Right atrium auricular region (tissue), 2 donors: ENCODE measurements at regions not wholly inside any gene's neighbourhood (a gene's known extent, or its start where the extent isn't known, plus 50 kb on each side); places are given as distances from the start of the nearest gene placed in this dataset.

Experiments used
- DNase-seq: peaks from one replicate; pipeline ENCODE4 v3.0.0-alpha.2; 2019; ENCODE audit warnings: low spot score
- H3K27ac ChIP-seq, 2 donors: fragments of 200-600 bp; sonication (generic); 1 replicate in 1 of 2; 2 replicates in 1 of 2; pipeline ENCODE4 v1.5.1; 2016 to 2019
- H3K27me3 ChIP-seq, 2 donors: fragments of 200-600 bp; sonication (generic); one replicate each; pipeline versions ENCODE4 v1.5.1 to v1.6.0; 2017 to 2019
- H3K36me3 ChIP-seq: fragments of 200-600 bp; sonication (generic); one replicate; pipeline ENCODE4 v1.5.1; 2016
- H3K4me1 ChIP-seq, 2 donors: fragments of 200-600 bp; sonication (generic); one replicate each; pipeline versions ENCODE4 v1.5.1 to v1.6.0; 2017 to 2019
- H3K4me3 ChIP-seq, 2 donors: fragments of 200-600 bp; sonication (generic); 1 replicate in 1 of 2; 2 replicates in 1 of 2; pipeline ENCODE4 v1.5.1; 2017 to 2019; ENCODE audit warnings: mild to moderate bottlenecking in 1 of 2, moderate library complexity in 1 of 2
- H3K9me3 ChIP-seq, 2 donors: fragments of 200-600 bp; sonication (generic); one replicate each; pipeline ENCODE4 v1.5.1; 2019
- TF ChIP-seq, protein P1 (sequence below), 2 donors: fragments of 200-600 bp; sonication (generic); IDR thresholded peaks; one replicate each; pipeline ENCODE4 v1.5.1; 2019; ENCODE audit warnings: antibody characterized with exemption in 2 of 2

DNA sequence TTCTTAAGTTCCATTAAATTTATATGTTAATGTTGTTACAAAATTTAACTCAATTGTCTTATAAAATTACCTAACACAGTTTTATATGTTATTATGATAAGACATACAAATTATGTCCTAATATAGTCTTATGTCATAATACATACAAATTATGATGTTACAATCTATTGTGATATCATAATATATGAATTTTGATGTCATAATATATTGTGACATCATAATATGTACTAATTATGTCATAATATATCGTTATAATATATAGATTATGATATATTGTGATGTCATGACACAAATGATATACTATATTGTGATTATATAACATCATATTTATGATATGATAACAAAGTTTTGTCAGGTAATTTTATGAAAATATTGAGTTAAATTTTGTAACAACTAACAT is 1789.6 kb downstream of the TP53TG3F start:
- TF ChIP-seq, protein P1, sequence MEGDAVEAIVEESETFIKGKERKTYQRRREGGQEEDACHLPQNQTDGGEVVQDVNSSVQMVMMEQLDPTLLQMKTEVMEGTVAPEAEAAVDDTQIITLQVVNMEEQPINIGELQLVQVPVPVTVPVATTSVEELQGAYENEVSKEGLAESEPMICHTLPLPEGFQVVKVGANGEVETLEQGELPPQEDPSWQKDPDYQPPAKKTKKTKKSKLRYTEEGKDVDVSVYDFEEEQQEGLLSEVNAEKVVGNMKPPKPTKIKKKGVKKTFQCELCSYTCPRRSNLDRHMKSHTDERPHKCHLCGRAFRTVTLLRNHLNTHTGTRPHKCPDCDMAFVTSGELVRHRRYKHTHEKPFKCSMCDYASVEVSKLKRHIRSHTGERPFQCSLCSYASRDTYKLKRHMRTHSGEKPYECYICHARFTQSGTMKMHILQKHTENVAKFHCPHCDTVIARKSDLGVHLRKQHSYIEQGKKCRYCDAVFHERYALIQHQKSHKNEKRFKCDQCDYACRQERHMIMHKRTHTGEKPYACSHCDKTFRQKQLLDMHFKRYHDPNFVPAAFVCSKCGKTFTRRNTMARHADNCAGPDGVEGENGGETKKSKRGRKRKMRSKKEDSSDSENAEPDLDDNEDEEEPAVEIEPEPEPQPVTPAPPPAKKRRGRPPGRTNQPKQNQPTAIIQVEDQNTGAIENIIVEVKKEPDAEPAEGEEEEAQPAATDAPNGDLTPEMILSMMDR (IDR thresholded peaks at IDR 0.05) = no peak
- no peaks in the 10 kb centered on the region for H3K9me3 ChIP-seq
- H3K4me1 ChIP-seq = no peaks in the 10 kb centered on the region
- H3K4me3 ChIP-seq = no peak overlapping the region
- no peaks in the 10 kb centered on the region for H3K36me3 ChIP-seq
- no peak for DNase-seq
- H3K27me3 ChIP-seq = no peaks in the 10 kb centered on the region
- H3K27ac ChIP-seq = no peak overlapping the region

DNA sequence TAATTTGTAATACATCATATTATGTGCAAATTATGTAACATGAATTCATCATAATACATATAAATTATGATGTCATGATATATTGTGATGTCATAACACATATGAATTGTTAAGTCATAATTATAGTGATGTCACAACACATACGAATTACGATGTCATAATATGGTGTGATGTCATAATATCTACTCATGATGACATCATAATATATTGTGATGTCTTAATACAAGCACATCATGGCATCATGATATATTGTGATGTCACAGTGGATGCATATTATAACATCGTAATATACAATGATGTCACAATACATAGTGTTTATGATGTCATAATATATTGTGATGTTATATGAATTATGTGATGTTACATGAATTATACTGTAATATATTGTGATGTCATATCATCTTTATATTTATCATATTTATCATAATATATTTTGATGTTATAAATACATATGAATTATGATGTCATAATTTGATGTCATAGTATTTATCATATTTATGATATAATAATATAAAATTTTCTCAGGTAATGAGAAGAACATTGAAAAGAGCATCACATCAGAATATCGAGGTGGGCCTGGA is 1793.0 kb downstream of the TP53TG3F start:
- H3K4me1 ChIP-seq = no peaks in the 10 kb centered on the region
- no peak overlapping the region for H3K4me3 ChIP-seq
- no peaks in the 10 kb centered on the region for H3K27me3 ChIP-seq
- TF ChIP-seq, protein P1 (IDR thresholded peaks at IDR 0.05) = no peak
- H3K27ac ChIP-seq = no peak overlapping the region
- no peaks in the 10 kb centered on the region for H3K9me3 ChIP-seq
- H3K36me3 ChIP-seq = no peaks in the 10 kb centered on the region
- no peak for DNase-seq

DNA sequence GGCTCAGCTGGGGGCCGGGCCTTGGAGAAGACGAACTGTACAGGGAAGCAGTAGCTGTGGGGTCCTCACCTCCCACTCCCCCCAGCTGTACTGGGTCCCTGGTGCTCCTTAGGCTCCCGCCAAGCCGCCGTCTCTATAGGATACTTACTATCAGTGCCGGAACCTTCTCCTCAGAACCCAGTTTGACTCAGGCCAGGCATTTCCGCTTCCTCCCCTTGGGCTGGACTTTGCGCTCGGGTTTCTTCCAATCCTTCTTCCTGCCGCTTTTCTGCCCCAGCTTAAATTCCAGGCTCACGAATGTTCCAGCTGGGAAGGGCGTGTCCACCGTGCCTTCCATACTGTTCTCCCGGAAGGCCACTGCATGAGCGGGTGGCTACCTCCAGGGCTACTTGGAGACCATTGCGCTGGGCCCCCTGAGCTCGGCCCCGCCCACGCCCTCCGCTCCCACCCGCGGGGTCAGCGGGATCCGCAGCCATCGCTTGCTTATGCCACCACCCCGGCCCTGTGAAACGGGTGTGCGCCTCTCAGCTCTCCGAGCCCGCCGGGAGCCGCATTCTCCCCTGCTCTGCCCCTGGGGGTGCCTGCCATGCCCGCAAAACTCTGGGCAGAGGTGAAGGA is 1795.9 kb downstream of the TP53TG3F start:
- Histone ChIP-seq H3K27me3 (no peaks in the 10 kb centered on the region), H3K4me3 (no peak overlapping the region), H3K36me3 (no peaks in the 10 kb centered on the region), H3K27ac (no peak overlapping the region), H3K9me3 (no peaks in the 10 kb centered on the region), H3K4me1 (no peaks in the 10 kb centered on the region)
- TF ChIP-seq, protein P1 (IDR thresholded peaks at IDR 0.05) = no peak
- DNase-seq = no peak

DNA sequence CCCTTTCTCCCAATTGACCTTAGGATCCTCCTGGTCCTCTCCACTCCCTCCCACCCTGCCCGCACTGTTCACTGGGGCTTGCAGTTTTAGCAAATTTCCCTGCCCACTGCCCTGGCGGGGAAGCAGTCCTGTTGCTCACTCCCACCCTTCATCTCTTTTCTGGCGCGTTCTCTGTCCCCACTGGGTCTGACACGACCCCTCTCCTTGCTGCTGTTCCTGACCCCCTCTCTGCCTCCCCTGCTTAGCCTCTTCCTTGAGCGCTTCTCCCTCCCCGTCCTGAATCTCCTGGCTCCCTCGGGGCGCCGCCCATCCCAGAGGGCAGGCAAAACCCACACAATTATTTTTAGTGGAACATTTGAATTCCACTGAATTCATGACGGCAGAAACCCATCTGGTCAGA is 1796.4 kb downstream of the TP53TG3F start:
- Histone ChIP-seq H3K27me3 (no peaks in the 10 kb centered on the region), H3K9me3 (no peaks in the 10 kb centered on the region), H3K4me1 (no peaks in the 10 kb centered on the region), H3K27ac (no peak overlapping the region), H3K4me3 (no peak overlapping the region), H3K36me3 (no peaks in the 10 kb centered on the region)
- TF ChIP-seq, protein P1 (IDR thresholded peaks at IDR 0.05) = no peak
- DNase-seq = no peak

DNA sequence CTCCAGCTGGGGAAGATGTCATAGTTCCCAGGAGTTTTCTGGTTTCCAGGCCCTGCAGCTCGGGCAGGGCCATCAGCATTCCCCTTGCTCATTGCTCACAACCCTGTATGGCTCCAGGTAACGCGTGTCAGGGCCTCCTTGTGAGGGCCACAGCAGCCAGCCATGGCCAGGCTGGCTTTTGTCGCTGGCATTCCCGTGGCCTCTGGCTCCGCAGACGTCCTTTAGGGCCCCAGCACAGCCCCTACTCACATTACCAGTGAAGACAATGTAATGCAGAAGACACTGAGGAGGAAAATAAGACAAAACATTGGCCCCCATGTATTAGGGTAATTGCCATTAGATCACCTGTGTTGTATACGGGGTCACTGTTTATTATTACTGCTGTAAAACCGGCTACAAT is 1799.0 kb downstream of the TP53TG3F start:
- no peak overlapping the region for H3K27ac ChIP-seq
- TF ChIP-seq, protein P1 (IDR thresholded peaks at IDR 0.05) = no peak
- no peak overlapping the region for H3K4me3 ChIP-seq
- no peaks in the 10 kb centered on the region for H3K9me3 ChIP-seq
- DNase-seq = no peak
- H3K27me3 ChIP-seq = no peaks in the 10 kb centered on the region
- H3K36me3 ChIP-seq = no peaks in the 10 kb centered on the region
- H3K4me1 ChIP-seq = no peaks in the 10 kb centered on the region

DNA sequence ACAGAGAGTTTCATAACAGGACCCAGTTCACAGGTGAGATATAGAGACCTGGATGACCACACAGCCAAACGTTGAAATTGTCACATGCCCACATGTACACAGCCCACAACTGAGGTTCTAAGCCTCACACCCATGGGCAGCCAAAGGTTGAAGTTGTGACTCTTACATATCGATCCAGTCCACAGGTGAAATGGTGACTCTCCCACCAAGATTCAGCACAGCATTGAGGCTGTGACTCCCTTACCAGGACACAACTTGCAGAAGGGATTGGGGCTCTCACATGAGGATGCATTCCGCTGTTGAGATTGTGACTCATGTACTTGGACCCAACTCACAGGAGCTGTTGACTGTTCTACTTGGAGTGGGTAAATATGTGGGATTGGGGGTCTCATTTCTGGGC is 1836.4 kb downstream of the TP53TG3F start:
- no peak for DNase-seq
- H3K27ac ChIP-seq = no peak overlapping the region
- no peaks in the 10 kb centered on the region for H3K4me1 ChIP-seq
- no peaks in the 10 kb centered on the region for H3K36me3 ChIP-seq
- no peak overlapping the region for H3K4me3 ChIP-seq
- TF ChIP-seq, protein P1 (IDR thresholded peaks at IDR 0.05) = no peak
- no peaks in the 10 kb centered on the region for H3K9me3 ChIP-seq
- H3K27me3 ChIP-seq = no peaks in the 10 kb centered on the region
